ENCODE measurements at regions not wholly inside any gene's neighbourhood (a gene's known extent, or its start where the extent isn't known, plus 50 kb on each side); places are given as distances from the start of the nearest gene placed in this dataset.
"Not testable (repeated sequence)": the region's sequence is repeated elsewhere in the genome, so short reads cannot be mapped to it uniquely, and the experiment has no call there.

- DNase-seq, result no peak
Measured at GRCh38 chr6:48596830-48597229, 485.8 kb upstream of the PTCHD4 start.

- not testable (repeated sequence) for DNase-seq
Measured at GRCh38 chr6:48591158-48591557, 480.2 kb upstream of the PTCHD4 start.

- DNase-seq, result no peak
Measured at GRCh38 chr6:48584846-48585245, 473.8 kb upstream of the PTCHD4 start.

- DNase-seq, result no peak
Measured at GRCh38 chr6:48570656-48571055, 459.7 kb upstream of the PTCHD4 start.

- no peak for DNase-seq
Measured at GRCh38 chr6:48568856-48569255, 457.9 kb upstream of the PTCHD4 start.

- DNase-seq, result no peak
Measured at GRCh38 chr6:48567016-48567415, 456.0 kb upstream of the PTCHD4 start.

GRCh38 chr6:48564036-48564820 is 453.2 kb upstream of the PTCHD4 start:
- DNase-seq, result no peak

GRCh38 chr6:48563433-48563832 is 452.4 kb upstream of the PTCHD4 start:
- no peak for DNase-seq

GRCh38 chr6:48560408-48560807 is 449.4 kb upstream of the PTCHD4 start:
- DNase-seq, result no peak

GRCh38 chr6:48553467-48554189 is 442.6 kb upstream of the PTCHD4 start:
- DNase-seq, result no peak

GRCh38 chr6:48552905-48553304 is 441.9 kb upstream of the PTCHD4 start:
- no peak for DNase-seq

GRCh38 chr6:48550603-48551002 is 439.6 kb upstream of the PTCHD4 start:
- no peak for DNase-seq

- no peak for DNase-seq
Measured at GRCh38 chr6:48542191-48542590, 431.2 kb upstream of the PTCHD4 start.

GRCh38 chr6:48541649-48542048 is 430.7 kb upstream of the PTCHD4 start:
- no peak for DNase-seq

GRCh38 chr6:48535582-48536009 is 424.6 kb upstream of the PTCHD4 start:
- no peak for DNase-seq

GRCh38 chr6:48530978-48531377 is 420.0 kb upstream of the PTCHD4 start:
- not testable (repeated sequence) for DNase-seq

- DNase-seq, result no peak
Measured at GRCh38 chr6:48525849-48526248, 414.9 kb upstream of the PTCHD4 start.

- DNase-seq, result no peak
Measured at GRCh38 chr6:48520951-48521350, 410.0 kb upstream of the PTCHD4 start.

- DNase-seq, result no peak
Measured at GRCh38 chr6:48512390-48512789, 401.4 kb upstream of the PTCHD4 start.

GRCh38 chr6:48511378-48511777 is 400.4 kb upstream of the PTCHD4 start:
- DNase-seq, result no peak

GRCh38 chr6:48505621-48506020 is 394.6 kb upstream of the PTCHD4 start:
- DNase-seq, result no peak

GRCh38 chr6:48493432-48493831 is 382.4 kb upstream of the PTCHD4 start:
- DNase-seq, result not testable (repeated sequence)

- no peak for DNase-seq
Measured at GRCh38 chr6:48490658-48491057, 379.7 kb upstream of the PTCHD4 start.

- DNase-seq, result no peak
Measured at GRCh38 chr6:48486876-48487275, 375.9 kb upstream of the PTCHD4 start.

All from stimulated activated CD4-positive, alpha-beta T cell treated with anti-CD3 and anti-CD28 coated beads, Interleukin-2, amount 100 ng/mL, for 24 hours (primary cell).